Stimulated activated naive CD8-positive, alpha-beta T cell treated with anti-CD3 and anti-CD28 coated beads, Interleukin-15, Interleukin-2, amounts not matched to agents 100 U/mL and 50 U/mL, for 24 hours (primary cell): ENCODE measurements at regions not wholly inside any gene's neighbourhood (a gene's known extent, or its start where the extent isn't known, plus 50 kb on each side); places are given as distances from the start of the nearest gene placed in this dataset.

ENCODE experiments used
- ATAC-seq: fragments of 150-1000 bp; cut with Tn5 transposase; one replicate; pipeline ENCODE4 v1.10.0; 2021
- DNase-seq: peaks from one replicate; pipeline ENCODE4 v3.0.0; 2021

GRCh38 chr12:113766131-113766878 is 199.8 kb downstream of the RBM19 start:
- ATAC-seq (no peak), DNase-seq (no peak)

GRCh38 chr12:113764661-113765060 is 201.5 kb downstream of the RBM19 start:
- no peak for DNase-seq
- no peak for ATAC-seq

GRCh38 chr12:113762882-113763816 is 203.0 kb downstream of the RBM19 start:
- ATAC-seq, result no peak
- no peak for DNase-seq

- DNase-seq (no peak), ATAC-seq (no peak)
Observed at GRCh38 chr12:113762155-113762881, 203.8 kb downstream of the RBM19 start.

- ATAC-seq (no peak), DNase-seq (no peak)
Observed at GRCh38 chr12:113759135-113759534, 207.0 kb downstream of the RBM19 start.

- no peak for ATAC-seq
Observed at GRCh38 chr12:113758165-113758924, 207.8 kb downstream of the RBM19 start.

GRCh38 chr12:113757221-113758002 is 208.7 kb downstream of the RBM19 start:
- DNase-seq (no peak), ATAC-seq (no peak)

More at GRCh38 chr12:113758165-113758924, 207.8 kb downstream of the RBM19 start:
- no peak for DNase-seq

- no peak for ATAC-seq
- DNase-seq, result no peak
Observed at GRCh38 chr12:113756609-113757008, 209.5 kb downstream of the RBM19 start.

GRCh38 chr12:113755098-113755497 is 211.0 kb downstream of the RBM19 start:
- DNase-seq, result no peak

GRCh38 chr12:113751513-113751912 is 214.6 kb downstream of the RBM19 start:
- ATAC-seq (no peak), DNase-seq (no peak)

More at GRCh38 chr12:113755098-113755497, 211.0 kb downstream of the RBM19 start:
- ATAC-seq, result no peak

GRCh38 chr12:113749433-113749815 is 216.7 kb downstream of the RBM19 start:
- ATAC-seq (no peak), DNase-seq (no peak)

GRCh38 chr12:113748707-113749432 is 217.3 kb downstream of the RBM19 start:
- ATAC-seq (no peak), DNase-seq (no peak)

- DNase-seq (no peak), ATAC-seq (no peak)
Observed at GRCh38 chr12:113747017-113747416, 219.1 kb downstream of the RBM19 start.

- DNase-seq, result no peak
- ATAC-seq, result no peak
Observed at GRCh38 chr12:113744802-113745395, 221.2 kb downstream of the RBM19 start.

- DNase-seq, result no peak
- ATAC-seq, result no peak
Observed at GRCh38 chr12:113742801-113743200, 223.3 kb downstream of the RBM19 start.

GRCh38 chr12:113740699-113741098 is 225.4 kb downstream of the RBM19 start:
- DNase-seq, result no peak
- ATAC-seq, result no peak

- ATAC-seq, result no peak
- DNase-seq, result no peak
Observed at GRCh38 chr12:113735131-113735530, 231.0 kb downstream of the RBM19 start.

- no peak for DNase-seq
- ATAC-seq, result no peak
Observed at GRCh38 chr12:113734503-113734902, 231.6 kb downstream of the RBM19 start.

- DNase-seq (no peak), ATAC-seq (no peak)
Observed at GRCh38 chr12:113732916-113733315, 233.2 kb downstream of the RBM19 start.

GRCh38 chr12:113727651-113728061 is 238.5 kb downstream of the RBM19 start:
- no peak for DNase-seq
- ATAC-seq, result no peak
